ENCODE measurements at regions not wholly inside any gene's neighbourhood (a gene's known extent, or its start where the extent isn't known, plus 50 kb on each side); places are given as distances from the start of the nearest gene placed in this dataset.

- no peak for DNase-seq (ENCODE audit: low read depth)
These were observed 144.0 kb downstream of the CDC5L start for GRCh38 chr6:44531442-44532015.

- DNase-seq (ENCODE audit: low read depth) = no peak
These were observed 145.9 kb downstream of the CDC5L start for GRCh38 chr6:44533421-44533820.

GRCh38 chr6:44534291-44534690 is 146.8 kb downstream of the CDC5L start:
- DNase-seq (ENCODE audit: low read depth) = no peak

GRCh38 chr6:44535446-44535845 is 147.9 kb downstream of the CDC5L start:
- no peak for DNase-seq (ENCODE audit: low read depth)

GRCh38 chr6:44535967-44536366 is 148.5 kb downstream of the CDC5L start:
- no peak for DNase-seq (ENCODE audit: low read depth)

- DNase-seq (ENCODE audit: low read depth) = no peak
These were observed 150.0 kb downstream of the CDC5L start for GRCh38 chr6:44537306-44538049.

GRCh38 chr6:44538131-44538806 is 150.8 kb downstream of the CDC5L start:
- no peak for DNase-seq (ENCODE audit: low read depth)

- no peak for DNase-seq (ENCODE audit: low read depth)
These were observed 151.3 kb downstream of the CDC5L start for GRCh38 chr6:44538807-44539201.

- no peak for DNase-seq (ENCODE audit: low read depth)
These were observed 152.3 kb downstream of the CDC5L start for GRCh38 chr6:44539701-44540355.

- DNase-seq (ENCODE audit: low read depth) = no peak
These were observed 153.4 kb downstream of the CDC5L start for GRCh38 chr6:44540881-44541280.

- no peak for DNase-seq (ENCODE audit: low read depth)
These were observed 155.1 kb downstream of the CDC5L start for GRCh38 chr6:44542401-44543116.

GRCh38 chr6:44543664-44544063 is 156.2 kb downstream of the CDC5L start:
- DNase-seq (ENCODE audit: low read depth) = no peak

- no peak for DNase-seq (ENCODE audit: low read depth)
These were observed 157.7 kb downstream of the CDC5L start for GRCh38 chr6:44545224-44545623.

GRCh38 chr6:44548319-44548718 is 160.8 kb downstream of the CDC5L start:
- no peak for DNase-seq (ENCODE audit: low read depth)

GRCh38 chr6:44549516-44549915 is 162.0 kb downstream of the CDC5L start:
- no peak for DNase-seq (ENCODE audit: low read depth)

- DNase-seq (ENCODE audit: low read depth) = no peak
These were observed 166.7 kb downstream of the CDC5L start for GRCh38 chr6:44554194-44554593.

GRCh38 chr6:44554861-44555260 is 167.4 kb downstream of the CDC5L start:
- DNase-seq (ENCODE audit: low read depth) = no peak

- DNase-seq (ENCODE audit: low read depth) = no peak
These were observed 168.5 kb downstream of the CDC5L start for GRCh38 chr6:44556046-44556445.

GRCh38 chr6:44558024-44558831 is 170.7 kb downstream of the CDC5L start:
- no peak for DNase-seq (ENCODE audit: low read depth)

- DNase-seq (ENCODE audit: low read depth) = no peak
These were observed 171.3 kb downstream of the CDC5L start for GRCh38 chr6:44558832-44559251.

All from Daoy (cell line).